H1 (cell line): ENCODE measurements at regions not wholly inside any gene's neighbourhood (a gene's known extent, or its start where the extent isn't known, plus 50 kb on each side); places are given as distances from the start of the nearest gene placed in this dataset.

ENCODE experiments used
- CTCF ChIA-PET: fragments of 300-600 bp; sonication (Branson Sonifier 250); formaldehyde crosslinking; loops from one replicate; lab custom pipeline; 2021; ENCODE audit not compliant: partially characterized antibody; lab: Charles Lee
- POLR2A ChIA-PET: fragments of 300-600 bp; sonication (Branson Sonifier 250); formaldehyde crosslinking; loops from one replicate; lab custom pipeline; 2021; ENCODE audit warnings: inconsistent platforms; ENCODE audit not compliant: partially characterized antibody; lab: Charles Lee
- DNase-seq, 2 experiments: peaks; one replicate each; pipeline versions ENCODE4 v3.0.0 to v3.0.0-alpha.2; 2010 to 2022; ENCODE audit warnings: low spot score in 2 of 2, low read depth in 1 of 2, mixed read lengths in 1 of 2
- FAIRE-seq: peaks from 2 replicates; lab custom pipeline; 2011; peaks lifted over from hg19 to GRCh38; lab: Jason Lieb, UNC
- H2AFZ ChIP-seq: 2 replicates; pipeline ENCODE4 v1.8.1; 2012; ENCODE audit warnings: low read length, inconsistent platforms
- H2AK5ac ChIP-seq: 2 replicates; pipeline ENCODE4 v1.6.1; 2013; ENCODE audit warnings: low read depth, low read length
- H2BK120ac ChIP-seq: replicated peaks from 2 replicates; pipeline ENCODE3; 2013; ENCODE audit warnings: low read depth, low read length, inconsistent platforms
- H2BK12ac ChIP-seq: 2 replicates; pipeline ENCODE4 v1.6.1; 2013; ENCODE audit warnings: low read depth, low read length
- H2BK15ac ChIP-seq: 2 replicates; pipeline ENCODE4 v1.6.1; 2013; ENCODE audit warnings: low read length
- H2BK20ac ChIP-seq: 2 replicates; pipeline ENCODE4 v1.6.1; 2013; ENCODE audit warnings: low read length
- H2BK5ac ChIP-seq: 2 replicates; pipeline ENCODE4 v1.6.1; 2013; ENCODE audit warnings: low read depth, low read length
- H3K14ac ChIP-seq: 2 replicates; pipeline ENCODE4 v1.6.1; 2013; ENCODE audit warnings: inconsistent platforms; ENCODE audit not compliant: insufficient read length
- H3K18ac ChIP-seq: 2 replicates; pipeline ENCODE4 v1.6.1; 2013; ENCODE audit warnings: low read length; ENCODE audit errors: extremely low read depth
- H3K23ac ChIP-seq: 2 replicates; pipeline ENCODE4 v1.6.1; 2013; ENCODE audit warnings: inconsistent platforms; ENCODE audit not compliant: insufficient read length
- H3K23me2 ChIP-seq: 2 replicates; pipeline ENCODE4 v1.6.1; 2013; ENCODE audit warnings: low read depth, low read length
- H3K27ac ChIP-seq: 2 replicates; pipeline ENCODE4 v1.6.1; 2011; ENCODE audit warnings: low read depth, low read length, inconsistent platforms
- H3K27me3 ChIP-seq, 4 experiments: replicated peaks in 1 of 4; 1 replicate in 1 of 4; 2 replicates in 3 of 4; pipeline versions ENCODE4 v1.6.1 to v1.8.1; 2011 to 2013; ENCODE audit warnings: low read length in 3 of 4, mild to moderate bottlenecking in 3 of 4, inconsistent platforms in 2 of 4, mixed read lengths in 2 of 4, moderate library complexity in 1 of 4; ENCODE audit not compliant: control insufficient read depth in 3 of 4, insufficient read depth in 3 of 4; ENCODE audit errors: extremely low read depth in 1 of 4
- H3K36me3 ChIP-seq, 4 experiments: 2 replicates each; pipeline versions ENCODE4 v1.6.1 to v1.8.1; 2011 to 2013; ENCODE audit warnings: mild to moderate bottlenecking in 4 of 4, low read length in 3 of 4, moderate library complexity in 2 of 4, control low read depth in 1 of 4, inconsistent platforms in 1 of 4; ENCODE audit not compliant: insufficient read depth in 4 of 4, control insufficient read depth in 2 of 4
- H3K4ac ChIP-seq: replicated peaks from 2 replicates; pipeline ENCODE3; 2013; ENCODE audit warnings: low read length, low read depth, mixed read lengths, inconsistent platforms; ENCODE audit not compliant: insufficient read length
- H3K4me1 ChIP-seq, 4 experiments: replicated peaks in 1 of 4; 1 replicate in 1 of 4; 2 replicates in 3 of 4; pipeline versions ENCODE4 v1.6.1 to v1.8.1; 2011 to 2013; ENCODE audit warnings: low read length in 3 of 4, inconsistent platforms in 2 of 4, mixed read lengths in 1 of 4; ENCODE audit not compliant: insufficient read depth in 4 of 4, control insufficient read depth in 3 of 4
- H3K4me2 ChIP-seq, 2 experiments: 2 replicates each; pipeline versions ENCODE4 v1.6.1 to v1.8.1; 2011 to 2013; ENCODE audit warnings: low read depth in 2 of 2, low read length in 2 of 2, control low read depth in 1 of 2, inconsistent platforms in 1 of 2, mild to moderate bottlenecking in 1 of 2; ENCODE audit not compliant: insufficient read depth in 1 of 2
- H3K4me3 ChIP-seq, 4 experiments: fragments of 200-600, 300-600 bp in 1 of 4; sonication (generic), shearing (Covaris generic), sonication (Bioruptor Twin) in 1 of 4; 2 replicates each; pipeline versions ENCODE4 v1.5.1 to v1.8.1; 2011 to 2016; ENCODE audit warnings: low read length in 4 of 4, low read depth in 3 of 4, control low read depth in 2 of 4, inconsistent platforms in 2 of 4, mild to moderate bottlenecking in 2 of 4, mixed read lengths in 1 of 4, moderate library complexity in 1 of 4; ENCODE audit not compliant: insufficient read depth in 2 of 4; ENCODE audit errors: extremely low read depth in 1 of 4
- H3K56ac ChIP-seq: replicated peaks from 2 replicates; pipeline ENCODE3; 2013; ENCODE audit warnings: low read depth, mild to moderate bottlenecking, mixed read lengths, low read length, inconsistent platforms; ENCODE audit not compliant: insufficient read length
- H3K79me1 ChIP-seq: 2 replicates; pipeline ENCODE4 v1.6.1; 2013; ENCODE audit warnings: low read depth, low read length, control low read depth
- H3K79me2 ChIP-seq, 2 experiments: 2 replicates each; pipeline versions ENCODE4 v1.6.1 to v1.8.1; 2012 to 2013; ENCODE audit warnings: low read length in 2 of 2, mild to moderate bottlenecking in 2 of 2, inconsistent platforms in 1 of 2; ENCODE audit not compliant: insufficient read depth in 2 of 2, control insufficient read depth in 1 of 2
- H3K9ac ChIP-seq, 4 experiments: replicated peaks in 1 of 4; 1 replicate in 1 of 4; 2 replicates in 3 of 4; pipeline versions ENCODE4 v1.6.1 to v1.8.1; 2011 to 2013; ENCODE audit warnings: low read depth in 3 of 4, low read length in 3 of 4, control low read depth in 2 of 4, mild to moderate bottlenecking in 2 of 4, moderate library complexity in 2 of 4, inconsistent platforms in 1 of 4; ENCODE audit errors: extremely low read depth in 1 of 4
- H3K9me3 ChIP-seq, 2 experiments: 2 replicates each; pipeline versions ENCODE4 v1.6.1 to v1.8.1; 2012 to 2013; ENCODE audit warnings: mild to moderate bottlenecking in 2 of 2, moderate library complexity in 2 of 2, control low read depth in 1 of 2, inconsistent platforms in 1 of 2, low read depth in 1 of 2, low read length in 1 of 2, mixed read lengths in 1 of 2; ENCODE audit not compliant: insufficient read depth in 2 of 2
- H4K20me1 ChIP-seq, 2 experiments: replicated peaks in 1 of 2; 2 replicates each; pipeline versions ENCODE3 to v1.8.1; 2011 to 2013; ENCODE audit warnings: inconsistent platforms in 2 of 2, low read length in 2 of 2, mild to moderate bottlenecking in 1 of 2; ENCODE audit not compliant: insufficient read depth in 2 of 2, control insufficient read depth in 1 of 2
- H4K5ac ChIP-seq: 2 replicates; pipeline ENCODE4 v1.6.1; 2013; ENCODE audit warnings: low read length, low read depth, mixed read lengths, inconsistent platforms; ENCODE audit not compliant: insufficient read length
- H4K8ac ChIP-seq: 2 replicates; pipeline ENCODE4 v1.8.0; 2013; ENCODE audit warnings: mild to moderate bottlenecking, moderate library complexity, low read length, inconsistent platforms; ENCODE audit not compliant: insufficient read depth; ENCODE audit errors: extremely low read depth
- H4K91ac ChIP-seq: replicated peaks from 2 replicates; pipeline ENCODE3; 2013; ENCODE audit warnings: low read length, mixed read lengths, inconsistent platforms; ENCODE audit not compliant: insufficient read length
- EGR1 ChIP-seq: IDR thresholded peaks from 2 replicates; pipeline ENCODE4 v1.6.1; 2011; ENCODE audit warnings: low read depth, low read length, borderline replicate concordance
- GTF2F1 ChIP-seq: IDR thresholded peaks from 2 replicates; pipeline ENCODE4 v1.6.1; 2012; ENCODE audit warnings: low read depth, low read length, improper control_type of control experiment, borderline replicate concordance
- HDAC6 ChIP-seq: IDR thresholded peaks from one replicate; pipeline ENCODE4 v1.7.1; 2012; ENCODE audit warnings: low read depth, mild to moderate bottlenecking, inconsistent platforms, low read length, moderate library complexity
- MAFK ChIP-seq: IDR thresholded peaks from 2 replicates; pipeline ENCODE4 v1.6.1; 2012; ENCODE audit warnings: low read depth, mild to moderate bottlenecking, improper control_type of control experiment, low read length
- MAX ChIP-seq: IDR thresholded peaks from 2 replicates; pipeline ENCODE4 v1.6.1; 2012; ENCODE audit warnings: inconsistent platforms
- POLR2AphosphoS5 ChIP-seq: IDR thresholded peaks from 2 replicates; pipeline ENCODE4 v1.6.1; 2011; ENCODE audit warnings: low read depth, low read length
- SUZ12 ChIP-seq: fragments of 200-600 bp; sonication (generic); IDR thresholded peaks from 2 replicates; pipeline ENCODE4 v1.6.1; 2012; ENCODE audit warnings: mild to moderate bottlenecking, inconsistent platforms, low read length, moderate library complexity, mixed read lengths
- WGBS, 2 experiments: shearing (Covaris generic) in 1 of 2; methylation state at CpG; one replicate each; pipeline versions ENCODE4 v1.1.6 to v1.1.7; 2013 to 2015; ENCODE audit warnings: low lambda C conversion rate in 2 of 2, mixed read lengths in 2 of 2, inconsistent platforms in 1 of 2, low coverage in 1 of 2, missing lambda C conversion rate in 1 of 2; ENCODE audit not compliant: insufficient replicate concordance in 2 of 2, insufficient coverage in 1 of 2, insufficient read length in 1 of 2; ENCODE audit errors: extremely low coverage in 1 of 2, missing lambda C conversion rate in 1 of 2; 5-methylcytosine and 5-hydroxymethylcytosine counted together

DNA sequence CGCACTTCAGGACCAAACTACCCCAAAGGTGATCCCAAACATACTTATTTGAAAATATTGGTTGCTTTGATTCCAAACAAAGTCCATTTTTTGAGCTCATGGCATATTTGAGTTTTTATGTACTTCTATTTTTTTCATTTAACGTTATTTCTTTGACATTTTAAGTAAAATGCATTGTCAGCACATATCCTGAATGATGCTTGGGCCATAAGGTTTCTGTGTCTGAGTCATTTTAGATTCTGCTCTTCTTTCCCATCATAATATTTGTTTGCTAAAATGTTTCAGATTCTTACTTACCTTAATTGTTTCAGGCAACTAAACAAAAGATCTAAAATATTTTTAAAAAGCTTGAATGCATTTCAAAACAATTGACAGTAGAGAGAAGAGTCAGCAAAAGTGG is 998.2 kb downstream of the REEP3 start:
- no peaks in the 10 kb centered on the region; the same call in 1 of the 2 replicates for H3K23me2 ChIP-seq
- H3K4ac ChIP-seq: no peak overlapping the region
- no peaks in the 10 kb centered on the region for H3K36me3 ChIP-seq
- H2BK15ac ChIP-seq: no peak overlapping the region
- H2BK20ac ChIP-seq: no peak overlapping the region
- H3K9me3 ChIP-seq: no peaks in the 10 kb centered on the region
- no peaks in the 10 kb centered on the region for H3K79me2 ChIP-seq
- H3K23ac ChIP-seq: no peak overlapping the region
- H3K27me3 ChIP-seq: no peaks in the 10 kb centered on the region
- WGBS, 2 experiments: 85% methylated on average over 2 of the region's 2 CpGs; no CpG with 5 or more reads in 1 of the 2 experiments
- no peak overlapping the region for H2AK5ac ChIP-seq
- H2AFZ ChIP-seq: no peak overlapping the region
- H3K79me1 ChIP-seq: no peaks in the 10 kb centered on the region
- H3K4me1 ChIP-seq: no peaks in the 10 kb centered on the region
- TF ChIP-seq MAX: no peak
- TF ChIP-seq SUZ12: no peak
- TF ChIP-seq MAFK: peak; percentile 82; the same call in 1 of the 2 replicates
- no peak for TF ChIP-seq POLR2AphosphoS5
- no peak for TF ChIP-seq EGR1
- no peak for TF ChIP-seq HDAC6
- no peak for TF ChIP-seq GTF2F1
- DNase-seq (no peak), FAIRE-seq (no peak)
- no peaks in the 10 kb centered on the region for H4K20me1 ChIP-seq
- ChIA-PET CTCF (no interaction called here), POLR2A (no interaction called here)
- H4K91ac ChIP-seq: no peak overlapping the region
- H3K18ac ChIP-seq: no peak overlapping the region
- no peak overlapping the region for H3K14ac ChIP-seq
- H2BK5ac ChIP-seq: no peak overlapping the region
- no peak overlapping the region for H3K27ac ChIP-seq
- no peak overlapping the region for H2BK120ac ChIP-seq
- no peak overlapping the region for H3K56ac ChIP-seq
- no peak overlapping the region for H2BK12ac ChIP-seq
- H3K4me3 ChIP-seq: no peak overlapping the region
- H3K9ac ChIP-seq: no peak overlapping the region
- H3K4me2 ChIP-seq: no peak overlapping the region
- no peak overlapping the region for H4K5ac ChIP-seq
- no peak overlapping the region for H4K8ac ChIP-seq
